H1 (cell line): ENCODE measurements at regions not wholly inside any gene's neighbourhood (a gene's known extent, or its start where the extent isn't known, plus 50 kb on each side); places are given as distances from the start of the nearest gene placed in this dataset.

Experiments used
- CTCF ChIA-PET: fragments of 300-600 bp; sonication (Branson Sonifier 250); formaldehyde crosslinking; loops from one replicate; lab custom pipeline; 2021; ENCODE audit not compliant: partially characterized antibody; lab: Charles Lee
- POLR2A ChIA-PET: fragments of 300-600 bp; sonication (Branson Sonifier 250); formaldehyde crosslinking; loops from one replicate; lab custom pipeline; 2021; ENCODE audit warnings: inconsistent platforms; ENCODE audit not compliant: partially characterized antibody; lab: Charles Lee
- DNase-seq, 2 experiments: peaks; one replicate each; pipeline versions ENCODE4 v3.0.0 to v3.0.0-alpha.2; 2010 to 2022; ENCODE audit warnings: low spot score in 2 of 2, low read depth in 1 of 2, mixed read lengths in 1 of 2
- FAIRE-seq: peaks from 2 replicates; lab custom pipeline; 2011; peaks lifted over from hg19 to GRCh38; lab: Jason Lieb, UNC
- H2AFZ ChIP-seq: 2 replicates; pipeline ENCODE4 v1.8.1; 2012; ENCODE audit warnings: low read length, inconsistent platforms
- H2AK5ac ChIP-seq: 2 replicates; pipeline ENCODE4 v1.6.1; 2013; ENCODE audit warnings: low read depth, low read length
- H2BK120ac ChIP-seq: replicated peaks from 2 replicates; pipeline ENCODE3; 2013; ENCODE audit warnings: low read depth, low read length, inconsistent platforms
- H2BK12ac ChIP-seq: 2 replicates; pipeline ENCODE4 v1.6.1; 2013; ENCODE audit warnings: low read depth, low read length
- H2BK15ac ChIP-seq: 2 replicates; pipeline ENCODE4 v1.6.1; 2013; ENCODE audit warnings: low read length
- H2BK20ac ChIP-seq: 2 replicates; pipeline ENCODE4 v1.6.1; 2013; ENCODE audit warnings: low read length
- H2BK5ac ChIP-seq: 2 replicates; pipeline ENCODE4 v1.6.1; 2013; ENCODE audit warnings: low read depth, low read length
- H3K14ac ChIP-seq: 2 replicates; pipeline ENCODE4 v1.6.1; 2013; ENCODE audit warnings: inconsistent platforms; ENCODE audit not compliant: insufficient read length
- H3K18ac ChIP-seq: 2 replicates; pipeline ENCODE4 v1.6.1; 2013; ENCODE audit warnings: low read length; ENCODE audit errors: extremely low read depth
- H3K23ac ChIP-seq: 2 replicates; pipeline ENCODE4 v1.6.1; 2013; ENCODE audit warnings: inconsistent platforms; ENCODE audit not compliant: insufficient read length
- H3K23me2 ChIP-seq: 2 replicates; pipeline ENCODE4 v1.6.1; 2013; ENCODE audit warnings: low read depth, low read length
- H3K27ac ChIP-seq: 2 replicates; pipeline ENCODE4 v1.6.1; 2011; ENCODE audit warnings: low read depth, low read length, inconsistent platforms
- H3K27me3 ChIP-seq, 4 experiments: replicated peaks in 1 of 4; 1 replicate in 1 of 4; 2 replicates in 3 of 4; pipeline versions ENCODE4 v1.6.1 to v1.8.1; 2011 to 2013; ENCODE audit warnings: low read length in 3 of 4, mild to moderate bottlenecking in 3 of 4, inconsistent platforms in 2 of 4, mixed read lengths in 2 of 4, moderate library complexity in 1 of 4; ENCODE audit not compliant: control insufficient read depth in 3 of 4, insufficient read depth in 3 of 4; ENCODE audit errors: extremely low read depth in 1 of 4
- H3K36me3 ChIP-seq, 4 experiments: 2 replicates each; pipeline versions ENCODE4 v1.6.1 to v1.8.1; 2011 to 2013; ENCODE audit warnings: mild to moderate bottlenecking in 4 of 4, low read length in 3 of 4, moderate library complexity in 2 of 4, control low read depth in 1 of 4, inconsistent platforms in 1 of 4; ENCODE audit not compliant: insufficient read depth in 4 of 4, control insufficient read depth in 2 of 4
- H3K4ac ChIP-seq: replicated peaks from 2 replicates; pipeline ENCODE3; 2013; ENCODE audit warnings: low read length, low read depth, mixed read lengths, inconsistent platforms; ENCODE audit not compliant: insufficient read length
- H3K4me1 ChIP-seq, 4 experiments: replicated peaks in 1 of 4; 1 replicate in 1 of 4; 2 replicates in 3 of 4; pipeline versions ENCODE4 v1.6.1 to v1.8.1; 2011 to 2013; ENCODE audit warnings: low read length in 3 of 4, inconsistent platforms in 2 of 4, mixed read lengths in 1 of 4; ENCODE audit not compliant: insufficient read depth in 4 of 4, control insufficient read depth in 3 of 4
- H3K4me2 ChIP-seq, 2 experiments: 2 replicates each; pipeline versions ENCODE4 v1.6.1 to v1.8.1; 2011 to 2013; ENCODE audit warnings: low read depth in 2 of 2, low read length in 2 of 2, control low read depth in 1 of 2, inconsistent platforms in 1 of 2, mild to moderate bottlenecking in 1 of 2; ENCODE audit not compliant: insufficient read depth in 1 of 2
- H3K4me3 ChIP-seq, 4 experiments: fragments of 200-600, 300-600 bp in 1 of 4; sonication (generic), shearing (Covaris generic), sonication (Bioruptor Twin) in 1 of 4; 2 replicates each; pipeline versions ENCODE4 v1.5.1 to v1.8.1; 2011 to 2016; ENCODE audit warnings: low read length in 4 of 4, low read depth in 3 of 4, control low read depth in 2 of 4, inconsistent platforms in 2 of 4, mild to moderate bottlenecking in 2 of 4, mixed read lengths in 1 of 4, moderate library complexity in 1 of 4; ENCODE audit not compliant: insufficient read depth in 2 of 4; ENCODE audit errors: extremely low read depth in 1 of 4
- H3K56ac ChIP-seq: replicated peaks from 2 replicates; pipeline ENCODE3; 2013; ENCODE audit warnings: low read depth, mild to moderate bottlenecking, mixed read lengths, low read length, inconsistent platforms; ENCODE audit not compliant: insufficient read length
- H3K79me1 ChIP-seq: 2 replicates; pipeline ENCODE4 v1.6.1; 2013; ENCODE audit warnings: low read depth, low read length, control low read depth
- H3K79me2 ChIP-seq, 2 experiments: 2 replicates each; pipeline versions ENCODE4 v1.6.1 to v1.8.1; 2012 to 2013; ENCODE audit warnings: low read length in 2 of 2, mild to moderate bottlenecking in 2 of 2, inconsistent platforms in 1 of 2; ENCODE audit not compliant: insufficient read depth in 2 of 2, control insufficient read depth in 1 of 2
- H3K9ac ChIP-seq, 4 experiments: replicated peaks in 1 of 4; 1 replicate in 1 of 4; 2 replicates in 3 of 4; pipeline versions ENCODE4 v1.6.1 to v1.8.1; 2011 to 2013; ENCODE audit warnings: low read depth in 3 of 4, low read length in 3 of 4, control low read depth in 2 of 4, mild to moderate bottlenecking in 2 of 4, moderate library complexity in 2 of 4, inconsistent platforms in 1 of 4; ENCODE audit errors: extremely low read depth in 1 of 4
- H3K9me3 ChIP-seq, 2 experiments: 2 replicates each; pipeline versions ENCODE4 v1.6.1 to v1.8.1; 2012 to 2013; ENCODE audit warnings: mild to moderate bottlenecking in 2 of 2, moderate library complexity in 2 of 2, control low read depth in 1 of 2, inconsistent platforms in 1 of 2, low read depth in 1 of 2, low read length in 1 of 2, mixed read lengths in 1 of 2; ENCODE audit not compliant: insufficient read depth in 2 of 2
- H4K20me1 ChIP-seq, 2 experiments: replicated peaks in 1 of 2; 2 replicates each; pipeline versions ENCODE3 to v1.8.1; 2011 to 2013; ENCODE audit warnings: inconsistent platforms in 2 of 2, low read length in 2 of 2, mild to moderate bottlenecking in 1 of 2; ENCODE audit not compliant: insufficient read depth in 2 of 2, control insufficient read depth in 1 of 2
- H4K5ac ChIP-seq: 2 replicates; pipeline ENCODE4 v1.6.1; 2013; ENCODE audit warnings: low read length, low read depth, mixed read lengths, inconsistent platforms; ENCODE audit not compliant: insufficient read length
- H4K8ac ChIP-seq: 2 replicates; pipeline ENCODE4 v1.8.0; 2013; ENCODE audit warnings: mild to moderate bottlenecking, moderate library complexity, low read length, inconsistent platforms; ENCODE audit not compliant: insufficient read depth; ENCODE audit errors: extremely low read depth
- H4K91ac ChIP-seq: replicated peaks from 2 replicates; pipeline ENCODE3; 2013; ENCODE audit warnings: low read length, mixed read lengths, inconsistent platforms; ENCODE audit not compliant: insufficient read length
- CTBP2 ChIP-seq: IDR thresholded peaks from 2 replicates; pipeline ENCODE4 v1.7.0; 2011; ENCODE audit warnings: borderline replicate concordance, mild to moderate bottlenecking, moderate library complexity, mixed read lengths, low read length; ENCODE audit not compliant: insufficient read depth, insufficient read length
- KDM1A ChIP-seq: fragments of 200-600, 300-600 bp; sonication (generic); IDR thresholded peaks from 2 replicates; pipeline ENCODE4 v1.7.1; 2016; ENCODE audit warnings: mild to moderate bottlenecking, low read length, borderline replicate concordance
- MAFK ChIP-seq: IDR thresholded peaks from 2 replicates; pipeline ENCODE4 v1.6.1; 2012; ENCODE audit warnings: low read depth, mild to moderate bottlenecking, improper control_type of control experiment, low read length
- NRF1 ChIP-seq: IDR thresholded peaks from 2 replicates; pipeline ENCODE4 v1.6.1; 2011; ENCODE audit warnings: mild to moderate bottlenecking, low read depth, low read length, improper control_type of control experiment
- POLR2AphosphoS5 ChIP-seq: IDR thresholded peaks from 2 replicates; pipeline ENCODE4 v1.6.1; 2011; ENCODE audit warnings: low read depth, low read length
- RAD21 ChIP-seq, 2 experiments: IDR thresholded peaks in 1 of 2; conservative IDR thresholded peaks in 1 of 2; 2 replicates each; pipeline ENCODE4 v1.6.1; 2011; ENCODE audit warnings: low read depth in 2 of 2, low read length in 2 of 2, improper control_type of control experiment in 1 of 2, inconsistent platforms in 1 of 2, mild to moderate bottlenecking in 1 of 2, moderate library complexity in 1 of 2
- SAP30 ChIP-seq: fragments of 300-600 bp; sonication (generic); IDR thresholded peaks from 2 replicates; pipeline ENCODE4 v1.7.1; 2012; ENCODE audit warnings: low read length, moderate library complexity, mild to moderate bottlenecking, inconsistent platforms; ENCODE audit not compliant: insufficient read depth, insufficient replicate concordance
- SIN3A ChIP-seq, 2 experiments: IDR thresholded peaks in 1 of 2; conservative IDR thresholded peaks in 1 of 2; 2 replicates each; pipeline ENCODE4 v1.6.1; 2011 to 2012; ENCODE audit warnings: low read length in 2 of 2, improper control_type of control experiment in 1 of 2, low read depth in 1 of 2, mild to moderate bottlenecking in 1 of 2
- SIRT6 ChIP-seq: IDR thresholded peaks from one replicate; pipeline ENCODE4 v1.7.1; 2012; ENCODE audit warnings: low read length, inconsistent platforms
- SP2 ChIP-seq: IDR thresholded peaks from 2 replicates; pipeline ENCODE4 v1.6.1; 2012; ENCODE audit warnings: mild to moderate bottlenecking, low read length, inconsistent platforms
- SP4 ChIP-seq: IDR thresholded peaks from 2 replicates; pipeline ENCODE4 v1.6.1; 2012; ENCODE audit warnings: low read length, inconsistent platforms
- TAF7 ChIP-seq: optimal IDR thresholded peaks from 2 replicates; pipeline ENCODE3; 2011; ENCODE audit warnings: low read depth, mild to moderate bottlenecking, inconsistent platforms, low read length, moderate library complexity, borderline replicate concordance
- ZNF274 ChIP-seq: IDR thresholded peaks from 2 replicates; pipeline ENCODE4 v1.7.0; 2012; ENCODE audit warnings: low read length, borderline replicate concordance; ENCODE audit errors: extremely low read depth
- WGBS, 2 experiments: shearing (Covaris generic) in 1 of 2; methylation state at CpG; one replicate each; pipeline versions ENCODE4 v1.1.6 to v1.1.7; 2013 to 2015; ENCODE audit warnings: low lambda C conversion rate in 2 of 2, mixed read lengths in 2 of 2, inconsistent platforms in 1 of 2, low coverage in 1 of 2, missing lambda C conversion rate in 1 of 2; ENCODE audit not compliant: insufficient replicate concordance in 2 of 2, insufficient coverage in 1 of 2, insufficient read length in 1 of 2; ENCODE audit errors: extremely low coverage in 1 of 2, missing lambda C conversion rate in 1 of 2; 5-methylcytosine and 5-hydroxymethylcytosine counted together

- H2AFZ ChIP-seq = peak overlapping the region; percentile 57; the same call in 1 of the 2 replicates
- FAIRE-seq = no peak
- TF ChIP-seq KDM1A (no peak), MAFK (no peak), POLR2AphosphoS5 (no peak), SP4 (no peak), SIN3A (conservative IDR thresholded peaks at IDR 0.05 in 1 of 2, IDR thresholded peaks at IDR 0.05 in 1 of 2; ENCODE audit: low read depth in 1 of 2, low read length in 2 of 2) (no peak), SAP30 (no peak), RAD21 (IDR thresholded peaks at IDR 0.05 in 1 of 2, conservative IDR thresholded peaks at IDR 0.05 in 1 of 2; ENCODE audit: low read depth in 2 of 2, low read length in 2 of 2) (no peak), SP2 (no peak), CTBP2 (no peak), ZNF274 (no peak), SIRT6 (no peak), TAF7 (no peak), NRF1 (no peak)
- no peak overlapping the region for H2BK20ac ChIP-seq
- no peaks in the 10 kb centered on the region for H3K4me1 ChIP-seq
- H3K23me2 ChIP-seq = no peaks in the 10 kb centered on the region
- H3K4me2 ChIP-seq = no peak overlapping the region
- no peak overlapping the region for H4K8ac ChIP-seq
- H3K79me2 ChIP-seq = no peaks in the 10 kb centered on the region
- no peaks in the 10 kb centered on the region for H3K36me3 ChIP-seq
- H4K5ac ChIP-seq = no peak overlapping the region
- H3K4me3 ChIP-seq = no peak overlapping the region
- no peak overlapping the region for H3K56ac ChIP-seq
- H3K9me3 ChIP-seq = no peaks in the 10 kb centered on the region
- H2BK5ac ChIP-seq = no peak overlapping the region
- ChIA-PET POLR2A (no interaction called here), CTCF (interaction anchor here (0.7 kb wide), 1 partner anchor 151 kb away, joined by 3 read pairs; no protein-coding TSS in a partner anchor)
- no peak overlapping the region for H2AK5ac ChIP-seq
- no peaks in the 10 kb centered on the region for H4K20me1 ChIP-seq
- H3K18ac ChIP-seq = no peak overlapping the region
- no peaks in the 10 kb centered on the region for H3K79me1 ChIP-seq
- no peak overlapping the region for H3K14ac ChIP-seq
- H3K4ac ChIP-seq = no peak overlapping the region
- no peak for DNase-seq
- no peaks in the 10 kb centered on the region for H3K27me3 ChIP-seq
- no peak overlapping the region for H3K23ac ChIP-seq
- WGBS, 2 experiments = 86% methylated on average over 1 of the region's 1 CpG; no CpG with 5 or more reads in 1 of the 2 experiments
- H3K9ac ChIP-seq = no peak overlapping the region
- H4K91ac ChIP-seq = no peak overlapping the region
- no peak overlapping the region for H3K27ac ChIP-seq
- no peak overlapping the region for H2BK120ac ChIP-seq
- no peak overlapping the region for H2BK15ac ChIP-seq
- H2BK12ac ChIP-seq = no peak overlapping the region; the same call in 1 of the 2 replicates
Observed at GRCh38 chr13:77415253-77416071, 88.6 kb upstream of the MYCBP2 start.
